ENCODE measurements at regions not wholly inside any gene's neighbourhood (a gene's known extent, or its start where the extent isn't known, plus 50 kb on each side); places are given as distances from the start of the nearest gene placed in this dataset.
A peak's percentile ranks its signal among the peaks of the same experiment; 100 is the strongest.

GRCh38 chr6:139756381-139756780 is 381.9 kb upstream of the CITED2 start:
- DNase-seq: no peak
- TF ChIP-seq, protein P1, sequence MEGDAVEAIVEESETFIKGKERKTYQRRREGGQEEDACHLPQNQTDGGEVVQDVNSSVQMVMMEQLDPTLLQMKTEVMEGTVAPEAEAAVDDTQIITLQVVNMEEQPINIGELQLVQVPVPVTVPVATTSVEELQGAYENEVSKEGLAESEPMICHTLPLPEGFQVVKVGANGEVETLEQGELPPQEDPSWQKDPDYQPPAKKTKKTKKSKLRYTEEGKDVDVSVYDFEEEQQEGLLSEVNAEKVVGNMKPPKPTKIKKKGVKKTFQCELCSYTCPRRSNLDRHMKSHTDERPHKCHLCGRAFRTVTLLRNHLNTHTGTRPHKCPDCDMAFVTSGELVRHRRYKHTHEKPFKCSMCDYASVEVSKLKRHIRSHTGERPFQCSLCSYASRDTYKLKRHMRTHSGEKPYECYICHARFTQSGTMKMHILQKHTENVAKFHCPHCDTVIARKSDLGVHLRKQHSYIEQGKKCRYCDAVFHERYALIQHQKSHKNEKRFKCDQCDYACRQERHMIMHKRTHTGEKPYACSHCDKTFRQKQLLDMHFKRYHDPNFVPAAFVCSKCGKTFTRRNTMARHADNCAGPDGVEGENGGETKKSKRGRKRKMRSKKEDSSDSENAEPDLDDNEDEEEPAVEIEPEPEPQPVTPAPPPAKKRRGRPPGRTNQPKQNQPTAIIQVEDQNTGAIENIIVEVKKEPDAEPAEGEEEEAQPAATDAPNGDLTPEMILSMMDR (IDR thresholded peaks at IDR 0.05): no peak
- peaks cover 8% of the 10 kb centered on the region; the same call in 1 of the 2 replicates for H3K36me3 Mint-ChIP-seq (ENCODE audit: low read depth)
- no peaks in the 10 kb centered on the region for H3K9me3 Mint-ChIP-seq
- H3K4me1 Mint-ChIP-seq (ENCODE audit: low read depth): peaks cover 79% of the 10 kb centered on the region
- H3K27ac Mint-ChIP-seq: peak overlapping the region; percentile 45; the same call in 1 of the 2 replicates
- H3K27me3 Mint-ChIP-seq (ENCODE audit: insufficient read depth): no peaks in the 10 kb centered on the region
- H3K4me3 Mint-ChIP-seq: no peak overlapping the region

DNA sequence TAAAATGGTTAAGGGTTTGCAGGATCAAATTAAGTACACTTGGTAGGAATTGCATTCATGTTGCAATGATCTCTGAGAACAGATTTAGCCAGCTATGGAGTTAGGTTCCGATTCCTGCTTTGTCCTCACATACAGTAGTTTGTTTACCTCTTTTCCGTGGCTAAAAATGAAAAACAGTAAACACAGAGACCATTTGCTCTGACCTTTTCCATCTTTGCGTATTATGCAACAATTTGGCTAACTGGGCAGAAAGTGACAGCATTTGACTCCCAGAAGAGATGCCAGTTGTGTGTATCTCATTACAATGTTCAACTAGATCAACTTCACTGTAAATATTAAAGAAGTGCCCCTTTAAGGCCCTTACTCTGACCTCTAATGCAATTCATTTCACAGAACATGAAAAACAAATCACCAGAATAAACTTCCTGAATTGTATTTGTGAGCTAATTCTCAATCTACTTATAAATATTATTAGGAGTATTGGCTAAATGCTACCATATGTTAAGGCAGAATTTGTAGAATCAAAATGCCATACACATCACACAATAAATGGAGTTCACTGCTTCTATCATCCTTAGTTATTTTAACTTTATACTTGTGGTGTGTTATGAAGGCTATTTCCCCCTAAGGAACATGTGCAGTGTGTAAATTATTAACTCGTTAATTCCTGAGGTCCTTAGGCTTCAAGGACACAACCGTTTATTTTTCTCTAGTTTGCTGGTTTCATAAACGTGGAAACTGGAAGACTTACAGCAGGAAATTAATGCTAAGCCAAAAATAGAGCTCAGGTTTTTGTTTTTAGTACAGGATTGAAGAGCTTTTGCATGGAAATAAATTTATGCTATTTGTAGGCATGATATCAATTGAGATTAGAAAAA is 380.7 kb upstream of the CITED2 start:
- Mint-ChIP-seq H3K4me3 (peak overlapping the region; percentile 61), H3K4me1 (ENCODE audit: low read depth) (peaks cover 92% of the 10 kb centered on the region), H3K27me3 (ENCODE audit: insufficient read depth) (no peaks in the 10 kb centered on the region), H3K9me3 (no peaks in the 10 kb centered on the region), H3K27ac (peak overlapping the region; percentile 92), H3K36me3 (ENCODE audit: low read depth) (peaks cover 8% of the 10 kb centered on the region; the same call in 1 of the 2 replicates)
- TF ChIP-seq, protein P1 (IDR thresholded peaks at IDR 0.05): no peak
- DNase-seq: no peak

DNA sequence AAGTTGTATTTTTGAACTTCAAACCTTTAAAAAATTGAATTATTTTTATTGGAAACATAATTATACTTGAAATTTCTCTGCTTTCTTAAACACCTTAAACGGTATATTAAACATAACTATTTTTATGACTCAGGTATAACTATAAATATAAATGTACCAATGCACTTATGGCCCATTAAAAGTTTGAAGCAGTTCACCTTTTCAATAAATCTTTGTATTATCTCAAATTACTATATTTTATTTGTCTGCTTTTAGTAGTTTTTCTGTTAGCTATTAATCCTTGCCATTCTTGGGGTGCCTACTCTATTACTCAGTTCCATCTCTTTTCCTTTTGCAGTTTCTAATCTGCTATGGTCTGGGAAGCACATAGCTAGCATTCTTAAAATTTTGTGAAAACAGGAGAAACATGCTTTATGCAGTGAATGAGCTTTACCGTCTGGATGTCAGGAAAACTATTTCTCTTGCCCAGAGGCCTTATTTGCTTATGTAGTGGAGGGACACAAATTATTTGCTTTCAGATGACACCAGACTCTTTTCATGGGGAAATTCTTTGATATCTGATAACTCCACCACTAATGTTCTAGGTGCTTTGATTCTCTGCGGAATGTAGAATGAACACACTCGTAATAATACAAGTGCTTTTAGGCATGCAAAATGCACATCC is 378.9 kb upstream of the CITED2 start:
- no peaks in the 10 kb centered on the region for H3K9me3 Mint-ChIP-seq
- H3K4me1 Mint-ChIP-seq (ENCODE audit: low read depth): peaks cover 95% of the 10 kb centered on the region
- peak overlapping the region; percentile 60 for H3K4me3 Mint-ChIP-seq
- TF ChIP-seq, protein P1 (IDR thresholded peaks at IDR 0.05): no peak
- peaks cover 8% of the 10 kb centered on the region; the same call in 1 of the 2 replicates for H3K36me3 Mint-ChIP-seq (ENCODE audit: low read depth)
- H3K27ac Mint-ChIP-seq: peak overlapping the region; percentile 92
- DNase-seq: peak; percentile 87
- H3K27me3 Mint-ChIP-seq (ENCODE audit: insufficient read depth): no peaks in the 10 kb centered on the region

DNA sequence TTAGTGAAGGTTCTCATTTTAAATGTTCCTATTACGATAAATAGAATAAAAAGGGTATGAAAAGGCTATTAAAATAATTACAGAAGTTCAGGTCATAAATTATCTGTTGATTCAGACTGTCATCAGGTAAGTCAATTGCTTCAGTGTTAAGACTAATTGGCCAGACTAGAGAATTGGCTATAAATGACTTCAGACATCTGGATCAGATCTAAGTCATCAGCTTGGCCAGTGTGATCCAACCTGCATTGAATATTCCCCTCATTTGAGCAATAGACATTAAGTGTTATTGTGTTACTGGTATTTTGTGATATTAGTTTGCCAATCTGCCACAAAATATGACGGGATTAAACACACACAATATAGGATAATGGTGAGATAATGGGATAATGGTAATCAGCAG is 377.6 kb upstream of the CITED2 start:
- Mint-ChIP-seq H3K27me3 (ENCODE audit: insufficient read depth) (no peaks in the 10 kb centered on the region), H3K36me3 (ENCODE audit: low read depth) (peaks cover 7% of the 10 kb centered on the region; the same call in 1 of the 2 replicates), H3K9me3 (no peaks in the 10 kb centered on the region), H3K4me3 (no peak overlapping the region), H3K4me1 (ENCODE audit: low read depth) (peaks cover 93% of the 10 kb centered on the region), H3K27ac (peak overlapping the region; percentile 77)
- DNase-seq: no peak
- TF ChIP-seq, protein P1 (IDR thresholded peaks at IDR 0.05): no peak

- H3K9me3 Mint-ChIP-seq: no peaks in the 10 kb centered on the region
- peak overlapping the region; percentile 87 for H3K27ac Mint-ChIP-seq
- no peaks in the 10 kb centered on the region for H3K27me3 Mint-ChIP-seq (ENCODE audit: insufficient read depth)
- peak overlapping the region; percentile 41; the same call in 1 of the 2 replicates for H3K4me3 Mint-ChIP-seq
- peaks cover 93% of the 10 kb centered on the region for H3K4me1 Mint-ChIP-seq (ENCODE audit: low read depth)
- TF ChIP-seq, protein P1 (IDR thresholded peaks at IDR 0.05): no peak
- DNase-seq: peak; percentile 77
- H3K36me3 Mint-ChIP-seq (ENCODE audit: low read depth): peaks cover 11% of the 10 kb centered on the region; the same call in 1 of the 2 replicates
Measured at GRCh38 chr6:139751179-139751578, 376.7 kb upstream of the CITED2 start.

All from HFFc6 (cell line).